ENCODE measurements at regions not wholly inside any gene's neighbourhood (a gene's known extent, or its start where the extent isn't known, plus 50 kb on each side); places are given as distances from the start of the nearest gene placed in this dataset.

DNA sequence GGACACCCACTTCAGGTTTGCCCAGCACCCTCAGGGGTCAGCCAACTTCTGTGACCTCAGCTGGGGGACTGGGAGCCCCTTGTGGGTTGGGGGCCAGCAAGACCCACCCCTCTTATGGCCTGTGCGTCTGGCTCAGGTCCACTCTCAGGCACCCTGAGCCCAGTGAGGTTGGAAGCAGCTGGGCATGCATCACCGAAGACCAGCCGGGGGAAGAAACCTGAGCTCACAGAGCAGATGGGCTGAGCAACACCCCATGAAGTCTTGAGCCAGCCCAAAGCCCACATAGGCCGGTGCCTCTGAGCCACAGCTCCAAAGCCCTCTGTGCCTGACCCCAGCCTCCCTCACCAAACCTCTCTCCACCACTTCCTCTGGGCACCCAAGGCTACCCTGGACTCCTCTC lies 166.7 kb downstream of the RBFOX3 start:
- no peak overlapping the region for H3K9ac ChIP-seq (replicated peaks; ENCODE audit: extremely low read depth, insufficient read depth, low read length)
- no peaks in the 10 kb centered on the region for H3K27me3 ChIP-seq (ENCODE audit: control insufficient read depth in 2 of 2, insufficient read depth in 2 of 2, low read length in 2 of 2)
- H3K4me1 ChIP-seq (ENCODE audit: control insufficient read depth, extremely low read depth, insufficient read depth, low read length): no peaks in the 10 kb centered on the region
- intact Hi-C loops (cut with micrococcal nuclease) (no loop called here), dilution Hi-C loops (cut with MboI; ENCODE audit: extremely low pct_ligation_motif_present, low sequenced_read_pairs) (no loop called here)
- H3K4me2 ChIP-seq (ENCODE audit: insufficient read depth, low read length): no peak overlapping the region
- CTCF ChIA-PET: no interaction called here
- no peaks in the 10 kb centered on the region for H4K20me1 ChIP-seq (replicated peaks; ENCODE audit: control insufficient read depth, extremely low read depth, insufficient read depth, low read length)
- DNase-seq (ENCODE audit: low read depth, low spot score) (no peak), FAIRE-seq (no peak)
- POLR2A ChIA-PET: no interaction called here
- no peaks in the 10 kb centered on the region for H3K9me3 ChIP-seq (replicated peaks; ENCODE audit: control insufficient read depth, insufficient read depth, low read length)
- no TSS peak for BruUV-seq (replicated peaks)
- no peaks in the 10 kb centered on the region for H3K79me2 ChIP-seq (ENCODE audit: control insufficient read depth, insufficient read depth, low read length)
- no peaks in the 10 kb centered on the region for H3K36me3 ChIP-seq (ENCODE audit: control insufficient read depth in 2 of 2, extremely low read depth in 1 of 2, insufficient read depth in 2 of 2, low read length in 2 of 2)
- no peak for TF ChIP-seq FOS (IDR thresholded peaks at IDR 0.05; ENCODE audit: borderline replicate concordance, insufficient read depth, low read length)
- TF ChIP-seq, protein P1, sequence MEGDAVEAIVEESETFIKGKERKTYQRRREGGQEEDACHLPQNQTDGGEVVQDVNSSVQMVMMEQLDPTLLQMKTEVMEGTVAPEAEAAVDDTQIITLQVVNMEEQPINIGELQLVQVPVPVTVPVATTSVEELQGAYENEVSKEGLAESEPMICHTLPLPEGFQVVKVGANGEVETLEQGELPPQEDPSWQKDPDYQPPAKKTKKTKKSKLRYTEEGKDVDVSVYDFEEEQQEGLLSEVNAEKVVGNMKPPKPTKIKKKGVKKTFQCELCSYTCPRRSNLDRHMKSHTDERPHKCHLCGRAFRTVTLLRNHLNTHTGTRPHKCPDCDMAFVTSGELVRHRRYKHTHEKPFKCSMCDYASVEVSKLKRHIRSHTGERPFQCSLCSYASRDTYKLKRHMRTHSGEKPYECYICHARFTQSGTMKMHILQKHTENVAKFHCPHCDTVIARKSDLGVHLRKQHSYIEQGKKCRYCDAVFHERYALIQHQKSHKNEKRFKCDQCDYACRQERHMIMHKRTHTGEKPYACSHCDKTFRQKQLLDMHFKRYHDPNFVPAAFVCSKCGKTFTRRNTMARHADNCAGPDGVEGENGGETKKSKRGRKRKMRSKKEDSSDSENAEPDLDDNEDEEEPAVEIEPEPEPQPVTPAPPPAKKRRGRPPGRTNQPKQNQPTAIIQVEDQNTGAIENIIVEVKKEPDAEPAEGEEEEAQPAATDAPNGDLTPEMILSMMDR (IDR thresholded peaks at IDR 0.05; ENCODE audit: extremely low read depth in 1 of 2, insufficient read depth in 1 of 2, low read depth in 1 of 2, low read length in 2 of 2): no peak
- H3K4me3 ChIP-seq (replicated peaks in 1 of 3; ENCODE audit: insufficient read depth in 1 of 3, low read depth in 1 of 3, low read length in 3 of 3): no peak overlapping the region
- no peaks in the 10 kb centered on the region for H3K9me1 ChIP-seq (replicated peaks; ENCODE audit: control insufficient read depth, extremely low read depth, insufficient read depth, low read length)
- no peak overlapping the region for H2AFZ ChIP-seq (ENCODE audit: low read depth, low read length)
- no peak overlapping the region for H3K27ac ChIP-seq (ENCODE audit: insufficient read depth, low read depth, low read length)

DNA sequence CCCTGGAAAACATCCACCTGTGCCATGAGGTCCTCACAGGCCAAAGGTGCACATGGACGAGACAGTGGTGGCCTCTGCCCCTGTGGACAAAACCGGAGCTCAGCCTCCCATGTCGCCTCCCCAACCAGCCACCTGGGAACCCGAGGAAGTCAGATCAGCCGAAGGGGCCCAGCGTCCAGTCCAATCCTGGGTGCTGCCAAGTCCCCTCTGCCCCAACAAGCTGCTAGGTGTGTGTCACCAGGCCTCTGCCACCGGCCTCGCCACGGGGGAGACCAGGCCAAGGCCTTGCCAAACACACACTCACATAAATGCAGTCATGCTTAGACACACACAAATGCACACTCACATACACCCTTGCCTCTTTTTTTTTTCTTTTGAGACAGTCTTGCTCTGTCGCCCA lies 167.8 kb downstream of the RBFOX3 start:
- Histone ChIP-seq H3K27me3 (ENCODE audit: control insufficient read depth in 2 of 2, insufficient read depth in 2 of 2, low read length in 2 of 2) (no peaks in the 10 kb centered on the region), H3K36me3 (ENCODE audit: control insufficient read depth in 2 of 2, extremely low read depth in 1 of 2, insufficient read depth in 2 of 2, low read length in 2 of 2) (no peaks in the 10 kb centered on the region), H2AFZ (ENCODE audit: low read depth, low read length) (no peak overlapping the region), H3K4me1 (ENCODE audit: control insufficient read depth, extremely low read depth, insufficient read depth, low read length) (no peaks in the 10 kb centered on the region), H3K9me3 (replicated peaks; ENCODE audit: control insufficient read depth, insufficient read depth, low read length) (no peaks in the 10 kb centered on the region), H4K20me1 (replicated peaks; ENCODE audit: control insufficient read depth, extremely low read depth, insufficient read depth, low read length) (no peaks in the 10 kb centered on the region), H3K4me3 (replicated peaks in 1 of 3; ENCODE audit: insufficient read depth in 1 of 3, low read depth in 1 of 3, low read length in 3 of 3) (no peak overlapping the region), H3K9ac (replicated peaks; ENCODE audit: extremely low read depth, insufficient read depth, low read length) (no peak overlapping the region), H3K79me2 (ENCODE audit: control insufficient read depth, insufficient read depth, low read length) (no peaks in the 10 kb centered on the region), H3K9me1 (replicated peaks; ENCODE audit: control insufficient read depth, extremely low read depth, insufficient read depth, low read length) (no peaks in the 10 kb centered on the region), H3K27ac (ENCODE audit: insufficient read depth, low read depth, low read length) (no peak overlapping the region), H3K4me2 (ENCODE audit: insufficient read depth, low read length) (no peak overlapping the region)
- intact Hi-C loops (cut with micrococcal nuclease): no loop called here
- no peak for DNase-seq (ENCODE audit: low read depth, low spot score)
- TF ChIP-seq POLR2A (IDR thresholded peaks at IDR 0.05; ENCODE audit: low read depth, low read length) (no peak), MYC (IDR thresholded peaks at IDR 0.05; ENCODE audit: low read depth, low read length) (no peak), JUN (IDR thresholded peaks at IDR 0.05; ENCODE audit: borderline replicate concordance, insufficient read depth, insufficient read length, low read depth) (no peak), FOS (IDR thresholded peaks at IDR 0.05; ENCODE audit: borderline replicate concordance, insufficient read depth, low read length) (no peak)
- POLR2A ChIA-PET: no interaction called here
- dilution Hi-C loops (cut with MboI; ENCODE audit: extremely low pct_ligation_motif_present, low sequenced_read_pairs): no loop called here
- BruUV-seq (replicated peaks): no TSS peak
- CTCF ChIA-PET: interaction anchor here (1.1 kb wide), 1 partner anchor 9 kb away, joined by 3 read pairs; no protein-coding TSS in a partner anchor
- FAIRE-seq: no peak
